GM18951 (cell line): ENCODE measurements at regions not wholly inside any gene's neighbourhood (a gene's known extent, or its start where the extent isn't known, plus 50 kb on each side); places are given as distances from the start of the nearest gene placed in this dataset.
"Not testable (repeated sequence)": the region's sequence is repeated elsewhere in the genome, so short reads cannot be mapped to it uniquely, and the experiment has no call there.

Source experiments
- POLR2A ChIP-seq: IDR thresholded peaks from 4 replicates; pipeline ENCODE4 v1.6.1; 2011; ENCODE audit warnings: mild to moderate bottlenecking; ENCODE audit not compliant: insufficient read length, insufficient read depth; ENCODE audit errors: extremely low read depth
- in situ Hi-C: fragments of 300-500 bp; cut with MboI; formaldehyde crosslinking; loops from one replicate; pipeline ENCODE4 v1.12.0; 2022; ENCODE audit warnings: low sequenced_read_pairs, mixed read lengths, inconsistent platforms; ENCODE audit not compliant: unreplicated experiment

- in situ Hi-C loops: not testable (repeated sequence)
Measured at GRCh38 chr1:66424530-66424929, 109.4 kb upstream of the SGIP1 start.

- TF ChIP-seq POLR2A: no peak
- in situ Hi-C loops: no loop called here
Measured at GRCh38 chr1:66426239-66426853, 107.6 kb upstream of the SGIP1 start.

- in situ Hi-C loops: not testable (repeated sequence)
Measured at GRCh38 chr1:66430815-66431214, 103.1 kb upstream of the SGIP1 start.

GRCh38 chr1:66431999-66432398 is 102.0 kb upstream of the SGIP1 start:
- TF ChIP-seq POLR2A: no peak
- in situ Hi-C loops: no loop called here

- in situ Hi-C loops: no loop called here
- TF ChIP-seq POLR2A: no peak
Measured at GRCh38 chr1:66433611-66434010, 100.3 kb upstream of the SGIP1 start.

GRCh38 chr1:66434096-66434495 is 99.9 kb upstream of the SGIP1 start:
- in situ Hi-C loops: no loop called here
- TF ChIP-seq POLR2A: no peak

- TF ChIP-seq POLR2A: no peak
- in situ Hi-C loops: loop anchor here (5.0 kb wide), 2 partner anchors 33 to 178 kb away; no protein-coding TSS in a partner anchor
Measured at GRCh38 chr1:66435541-66435940, 98.4 kb upstream of the SGIP1 start.

GRCh38 chr1:66436378-66437135 is 97.4 kb upstream of the SGIP1 start:
- no peak for TF ChIP-seq POLR2A
- in situ Hi-C loops: loop anchor here (5.0 kb wide), 2 partner anchors 34 to 179 kb away; no protein-coding TSS in a partner anchor

- in situ Hi-C loops: loop anchor here (5.0 kb wide), 2 partner anchors 35 to 180 kb away; no protein-coding TSS in a partner anchor
- TF ChIP-seq POLR2A: no peak
Measured at GRCh38 chr1:66437136-66437401, 96.9 kb upstream of the SGIP1 start.

- in situ Hi-C loops: loop anchor here (5.0 kb wide), 2 partner anchors 36 to 181 kb away; no protein-coding TSS in a partner anchor
- no peak for TF ChIP-seq POLR2A
Measured at GRCh38 chr1:66438062-66438461, 95.9 kb upstream of the SGIP1 start.

GRCh38 chr1:66438501-66438900 is 95.5 kb upstream of the SGIP1 start:
- no peak for TF ChIP-seq POLR2A
- in situ Hi-C loops: loop anchor here (5.0 kb wide), 2 partner anchors 36 to 181 kb away; no protein-coding TSS in a partner anchor

- in situ Hi-C loops: loop anchor here (5.0 kb wide), 2 partner anchors 37 to 182 kb away; no protein-coding TSS in a partner anchor
- TF ChIP-seq POLR2A: no peak
Measured at GRCh38 chr1:66439031-66439740, 94.8 kb upstream of the SGIP1 start.

- in situ Hi-C loops: loop anchor here (10.0 kb wide), 1 partner anchor 69 kb away; no protein-coding TSS in a partner anchor
- TF ChIP-seq POLR2A: no peak
Measured at GRCh38 chr1:66443793-66444192, 90.2 kb upstream of the SGIP1 start.
